ENCODE measurements at regions not wholly inside any gene's neighbourhood (a gene's known extent, or its start where the extent isn't known, plus 50 kb on each side); places are given as distances from the start of the nearest gene placed in this dataset.

DNA sequence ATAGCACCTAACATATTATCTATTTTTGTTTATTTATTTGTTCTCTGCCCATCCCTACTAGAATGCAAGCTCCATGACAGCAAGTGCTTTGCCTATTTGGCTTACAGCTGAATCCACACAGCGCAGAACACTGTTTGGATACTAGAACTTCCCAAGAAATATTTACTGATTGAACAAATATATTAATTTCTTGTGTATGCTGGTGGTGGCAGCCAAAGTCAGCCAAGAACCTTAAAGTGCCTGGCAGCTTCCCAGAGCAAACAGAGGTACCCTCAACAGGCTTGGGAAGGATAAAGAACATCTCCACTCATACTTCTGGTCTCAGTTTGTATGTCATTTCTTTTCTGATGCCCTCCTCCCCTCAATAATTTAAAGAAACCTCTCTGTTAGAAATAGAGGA, 111.8 kb upstream of the SLC25A36 start:
- TF ChIP-seq, protein P1, sequence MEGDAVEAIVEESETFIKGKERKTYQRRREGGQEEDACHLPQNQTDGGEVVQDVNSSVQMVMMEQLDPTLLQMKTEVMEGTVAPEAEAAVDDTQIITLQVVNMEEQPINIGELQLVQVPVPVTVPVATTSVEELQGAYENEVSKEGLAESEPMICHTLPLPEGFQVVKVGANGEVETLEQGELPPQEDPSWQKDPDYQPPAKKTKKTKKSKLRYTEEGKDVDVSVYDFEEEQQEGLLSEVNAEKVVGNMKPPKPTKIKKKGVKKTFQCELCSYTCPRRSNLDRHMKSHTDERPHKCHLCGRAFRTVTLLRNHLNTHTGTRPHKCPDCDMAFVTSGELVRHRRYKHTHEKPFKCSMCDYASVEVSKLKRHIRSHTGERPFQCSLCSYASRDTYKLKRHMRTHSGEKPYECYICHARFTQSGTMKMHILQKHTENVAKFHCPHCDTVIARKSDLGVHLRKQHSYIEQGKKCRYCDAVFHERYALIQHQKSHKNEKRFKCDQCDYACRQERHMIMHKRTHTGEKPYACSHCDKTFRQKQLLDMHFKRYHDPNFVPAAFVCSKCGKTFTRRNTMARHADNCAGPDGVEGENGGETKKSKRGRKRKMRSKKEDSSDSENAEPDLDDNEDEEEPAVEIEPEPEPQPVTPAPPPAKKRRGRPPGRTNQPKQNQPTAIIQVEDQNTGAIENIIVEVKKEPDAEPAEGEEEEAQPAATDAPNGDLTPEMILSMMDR (IDR thresholded peaks at IDR 0.05) = no peak
- TF ChIP-seq EP300 (IDR thresholded peaks at IDR 0.05) = no peak
- TF ChIP-seq POLR2A (IDR thresholded peaks at IDR 0.05) = no peak

Data from suprapubic skin (tissue), 3 donors.